ENCODE measurements at regions not wholly inside any gene's neighbourhood (a gene's known extent, or its start where the extent isn't known, plus 50 kb on each side); places are given as distances from the start of the nearest gene placed in this dataset.

DNA sequence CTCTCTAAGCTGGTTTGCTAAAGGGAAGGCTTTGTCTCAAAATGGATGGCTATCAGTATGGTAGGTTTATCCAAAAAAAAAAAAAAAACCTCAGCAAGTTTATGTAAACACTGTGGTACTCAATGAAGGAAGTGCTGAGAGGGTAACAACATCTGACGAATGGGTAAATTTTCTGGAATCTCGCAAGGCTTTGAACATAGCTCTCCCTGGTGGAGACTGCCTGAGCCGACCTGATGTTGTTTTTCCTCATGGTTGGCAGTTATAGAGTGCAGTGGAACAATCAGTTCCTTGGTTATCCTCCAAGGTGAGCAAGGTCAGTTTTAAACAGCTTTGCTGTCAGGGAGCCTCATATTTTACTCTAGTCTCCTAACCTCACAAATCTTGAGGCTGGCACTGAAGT is 94.6 kb downstream of the ZPLD1 start:
- Mint-ChIP-seq H3K27ac (no peak overlapping the region), H3K4me3 (no peak overlapping the region), H3K27me3 (peaks cover 13% of the 10 kb centered on the region), H3K9me3 (no peaks in the 10 kb centered on the region), H3K4me1 (peaks cover 2% of the 10 kb centered on the region), H3K36me3 (ENCODE audit: low read depth) (no peaks in the 10 kb centered on the region)
- CTCF ChIA-PET, result interaction anchor here (0.7 kb wide), 1 partner anchor 173 kb away, joined by 4 read pairs; no protein-coding TSS in a partner anchor
- POLR2A ChIA-PET, result no interaction called here
- no peak for DNase-seq

DNA sequence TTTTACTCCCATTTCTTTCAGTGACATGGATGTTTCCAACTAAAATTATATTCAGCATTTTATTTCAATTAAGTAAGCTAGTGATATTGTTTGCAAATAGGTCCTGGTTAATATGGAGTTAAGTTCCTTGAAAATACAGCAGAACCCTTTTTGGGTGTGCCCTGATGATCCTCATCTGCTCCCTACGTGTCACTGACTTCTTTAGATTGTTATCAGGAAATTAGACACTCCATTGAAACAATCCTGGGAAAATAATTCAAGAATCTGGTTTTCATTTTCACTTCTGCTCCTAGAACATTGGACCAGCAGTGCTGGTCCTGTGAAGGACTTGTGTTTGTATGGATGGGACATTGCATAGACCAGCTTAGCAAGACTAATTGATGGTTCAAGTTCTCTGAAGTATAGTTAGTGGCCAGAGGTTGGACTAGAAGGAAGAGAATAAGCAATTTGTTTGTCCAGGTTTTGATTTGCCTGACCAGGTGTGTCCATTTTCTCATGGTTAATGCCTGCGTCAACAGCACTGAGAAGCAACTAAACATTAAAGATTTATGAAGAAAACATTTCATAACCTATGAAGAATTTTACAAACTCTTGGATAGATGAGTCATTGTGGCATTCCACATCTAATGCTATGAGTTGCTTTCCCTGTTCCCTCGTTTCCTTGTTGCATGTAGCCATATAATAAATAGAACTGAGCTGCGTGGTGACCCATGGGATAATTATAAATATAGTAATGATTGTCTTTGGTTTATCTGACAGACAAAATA is 95.8 kb downstream of the ZPLD1 start:
- Mint-ChIP-seq H3K4me1 (peaks cover 2% of the 10 kb centered on the region), H3K27ac (no peak overlapping the region), H3K36me3 (ENCODE audit: low read depth) (no peaks in the 10 kb centered on the region), H3K27me3 (peaks cover 12% of the 10 kb centered on the region), H3K4me3 (no peak overlapping the region), H3K9me3 (no peaks in the 10 kb centered on the region)
- ChIA-PET POLR2A (no interaction called here), CTCF (no interaction called here)
- no peak for DNase-seq

DNA sequence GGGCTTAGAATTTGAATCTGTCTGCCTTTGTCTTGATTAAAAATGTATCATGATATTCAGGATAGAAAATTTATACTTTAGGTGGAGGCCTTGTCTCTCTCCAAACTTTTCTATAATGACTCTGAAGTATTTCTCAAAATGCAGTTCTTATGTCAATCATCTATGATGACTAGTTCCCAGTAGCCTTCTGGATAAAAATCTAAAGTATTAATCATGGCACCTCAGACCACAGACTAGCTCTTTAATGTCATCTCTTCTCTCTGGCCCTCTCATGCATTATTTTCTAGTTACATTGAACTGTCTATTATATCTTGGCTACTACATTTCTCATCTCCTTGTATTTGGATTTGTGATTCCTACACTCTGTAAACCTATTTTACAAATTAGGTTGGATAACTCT is 96.9 kb downstream of the ZPLD1 start:
- peaks cover 2% of the 10 kb centered on the region for H3K4me1 Mint-ChIP-seq
- CTCF ChIA-PET, result no interaction called here
- H3K36me3 Mint-ChIP-seq (ENCODE audit: low read depth), result no peaks in the 10 kb centered on the region

DNA sequence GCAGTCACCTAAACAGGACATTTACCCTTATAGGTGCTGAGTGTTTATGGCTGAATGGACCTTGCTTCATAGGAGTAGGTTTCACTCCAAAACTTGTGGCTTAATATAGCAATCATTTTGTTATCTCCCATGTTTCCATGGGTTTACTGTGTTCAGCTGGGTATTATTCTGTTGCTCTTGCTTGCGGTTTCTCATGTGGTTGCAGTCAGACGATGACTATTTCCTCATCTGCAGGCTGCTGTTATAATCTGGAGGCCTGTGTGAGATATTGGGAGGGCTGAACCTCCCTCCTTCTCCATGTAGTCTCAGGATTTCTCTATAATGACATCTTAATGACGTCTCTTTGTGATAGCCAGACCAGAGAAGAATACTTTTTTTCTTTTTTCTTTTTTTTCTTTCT is 98.1 kb downstream of the ZPLD1 start:
- CTCF ChIA-PET, result no interaction called here
- POLR2A ChIA-PET, result no interaction called here
- Mint-ChIP-seq H3K9me3 (no peaks in the 10 kb centered on the region), H3K4me1 (peaks cover 2% of the 10 kb centered on the region), H3K4me3 (no peak overlapping the region), H3K36me3 (ENCODE audit: low read depth) (no peaks in the 10 kb centered on the region), H3K27me3 (peaks cover 2% of the 10 kb centered on the region), H3K27ac (no peak overlapping the region)
- peak; percentile 7 for DNase-seq

More for the DNA sequence above, 96.9 kb downstream of the ZPLD1 start:
- H3K27ac Mint-ChIP-seq, result no peak overlapping the region
- H3K27me3 Mint-ChIP-seq, result peaks cover 7% of the 10 kb centered on the region
- POLR2A ChIA-PET, result no interaction called here
- H3K4me3 Mint-ChIP-seq, result no peak overlapping the region
- no peak for DNase-seq
- H3K9me3 Mint-ChIP-seq, result no peaks in the 10 kb centered on the region

DNA sequence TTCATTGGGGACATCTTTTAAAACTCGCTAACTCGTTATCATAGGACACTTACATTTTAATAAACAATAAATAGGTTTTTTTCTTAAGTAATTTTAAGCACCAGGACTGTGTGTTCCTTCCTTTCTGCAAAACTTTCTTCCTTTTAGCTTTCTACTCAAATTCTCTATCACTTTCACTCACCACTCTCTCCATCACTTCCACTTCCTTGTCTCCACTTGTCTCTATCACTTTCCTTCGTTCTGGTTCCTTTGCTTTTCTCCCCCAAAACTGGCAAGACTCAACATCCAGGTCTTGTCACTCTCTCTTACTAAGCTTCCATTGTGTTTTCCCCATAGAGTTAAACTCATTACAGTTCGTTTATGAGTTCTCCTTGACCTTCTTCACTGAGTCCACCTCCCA is 99.0 kb downstream of the ZPLD1 start:
- POLR2A ChIA-PET, result no interaction called here
- CTCF ChIA-PET, result no interaction called here
- peaks cover 2% of the 10 kb centered on the region for H3K27me3 Mint-ChIP-seq
- H3K4me3 Mint-ChIP-seq, result no peak overlapping the region
- no peak overlapping the region for H3K27ac Mint-ChIP-seq
- H3K4me1 Mint-ChIP-seq, result peaks cover 2% of the 10 kb centered on the region
- H3K36me3 Mint-ChIP-seq (ENCODE audit: low read depth), result no peaks in the 10 kb centered on the region
- no peaks in the 10 kb centered on the region for H3K9me3 Mint-ChIP-seq
- no peak for DNase-seq

DNA sequence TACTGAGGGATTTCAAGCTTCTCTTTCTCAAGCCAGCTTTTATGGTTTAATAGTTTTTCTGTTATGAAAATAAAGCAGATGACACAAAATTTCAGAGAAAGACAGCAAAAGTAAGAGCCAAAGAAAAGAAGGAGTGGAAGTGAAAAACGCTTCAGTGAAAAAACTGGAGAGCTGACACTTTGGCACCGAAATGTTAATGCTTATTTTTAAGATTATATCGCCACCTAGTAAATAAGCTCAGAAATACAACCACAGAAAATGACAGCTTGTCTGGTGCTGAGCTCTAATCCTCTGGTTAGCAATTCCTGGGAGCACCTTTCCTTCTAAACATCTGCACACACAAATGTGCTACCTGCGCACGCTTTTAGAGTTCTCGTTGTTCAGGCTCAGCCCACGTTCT is 101.6 kb downstream of the ZPLD1 start:
- H3K27ac Mint-ChIP-seq, result no peak overlapping the region
- POLR2A ChIA-PET, result interaction anchor here (0.6 kb wide), 1 partner anchor 443 kb away, joined by 3 read pairs; no protein-coding TSS in a partner anchor

DNA sequence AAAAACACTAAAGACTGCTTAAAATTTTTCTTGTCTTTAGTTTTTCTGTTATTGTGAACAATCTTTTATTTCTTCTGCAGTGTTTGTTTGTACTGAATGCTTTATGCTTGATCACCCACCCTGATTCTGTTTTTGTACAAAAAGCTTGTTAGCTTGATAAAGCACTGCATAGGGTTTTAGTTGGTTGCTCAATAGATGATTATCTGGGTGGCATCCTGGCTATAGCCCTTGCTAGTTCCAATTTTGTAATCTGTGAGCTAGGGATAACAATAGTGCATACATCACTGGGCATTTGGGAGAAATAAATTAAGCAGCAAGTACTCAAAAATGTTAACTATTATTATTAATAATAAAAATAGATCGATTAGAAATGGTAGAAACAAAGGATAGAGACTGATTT is 102.3 kb downstream of the ZPLD1 start:
- H3K27ac Mint-ChIP-seq, result no peak overlapping the region
- no peak overlapping the region for H3K4me3 Mint-ChIP-seq
- H3K27me3 Mint-ChIP-seq, result peaks cover 6% of the 10 kb centered on the region
- H3K9me3 Mint-ChIP-seq, result no peaks in the 10 kb centered on the region
- DNase-seq, result no peak
- ChIA-PET POLR2A (interaction anchor here (0.6 kb wide), 1 partner anchor 444 kb away, joined by 3 read pairs; no protein-coding TSS in a partner anchor), CTCF (interaction anchor here (2.5 kb wide), 1 partner anchor 308 kb away, joined by 12 read pairs; no protein-coding TSS in a partner anchor)
- H3K4me1 Mint-ChIP-seq, result peaks cover 2% of the 10 kb centered on the region
- H3K36me3 Mint-ChIP-seq (ENCODE audit: low read depth), result no peaks in the 10 kb centered on the region

More for the DNA sequence above, 101.6 kb downstream of the ZPLD1 start:
- H3K36me3 Mint-ChIP-seq (ENCODE audit: low read depth), result no peaks in the 10 kb centered on the region
- peaks cover 2% of the 10 kb centered on the region for H3K4me1 Mint-ChIP-seq
- no peak overlapping the region for H3K4me3 Mint-ChIP-seq
- peaks cover 6% of the 10 kb centered on the region for H3K27me3 Mint-ChIP-seq
- CTCF ChIA-PET, result interaction anchor here (2.5 kb wide), 1 partner anchor 307 kb away, joined by 12 read pairs; no protein-coding TSS in a partner anchor
- no peaks in the 10 kb centered on the region for H3K9me3 Mint-ChIP-seq
- DNase-seq, result no peak

DNA sequence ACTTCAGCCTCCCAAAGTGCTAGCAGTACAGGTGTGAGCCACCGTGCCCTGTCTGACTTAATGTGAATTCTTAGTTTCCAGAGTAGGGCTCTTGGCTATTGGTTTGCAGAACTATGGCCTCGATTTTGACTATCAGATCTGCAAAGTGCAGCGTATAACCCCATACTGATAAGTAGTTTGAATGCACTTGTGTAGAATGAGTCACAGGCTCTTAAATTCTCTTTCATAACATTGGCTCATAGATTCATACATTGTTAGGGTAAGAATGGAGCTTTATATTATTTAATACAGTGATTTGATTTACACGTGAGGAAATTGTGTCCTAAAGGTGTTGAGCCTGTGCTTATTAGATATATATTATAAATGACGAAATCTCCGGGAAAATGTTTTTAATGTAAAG is 109.9 kb downstream of the ZPLD1 start:
- no peak overlapping the region for H3K27ac Mint-ChIP-seq
- H3K27me3 Mint-ChIP-seq, result peaks cover 4% of the 10 kb centered on the region
- ChIA-PET POLR2A (no interaction called here), CTCF (no interaction called here)
- no peaks in the 10 kb centered on the region for H3K4me1 Mint-ChIP-seq
- no peaks in the 10 kb centered on the region for H3K36me3 Mint-ChIP-seq (ENCODE audit: low read depth)
- no peak overlapping the region for H3K4me3 Mint-ChIP-seq
- DNase-seq, result no peak
- no peaks in the 10 kb centered on the region for H3K9me3 Mint-ChIP-seq

DNA sequence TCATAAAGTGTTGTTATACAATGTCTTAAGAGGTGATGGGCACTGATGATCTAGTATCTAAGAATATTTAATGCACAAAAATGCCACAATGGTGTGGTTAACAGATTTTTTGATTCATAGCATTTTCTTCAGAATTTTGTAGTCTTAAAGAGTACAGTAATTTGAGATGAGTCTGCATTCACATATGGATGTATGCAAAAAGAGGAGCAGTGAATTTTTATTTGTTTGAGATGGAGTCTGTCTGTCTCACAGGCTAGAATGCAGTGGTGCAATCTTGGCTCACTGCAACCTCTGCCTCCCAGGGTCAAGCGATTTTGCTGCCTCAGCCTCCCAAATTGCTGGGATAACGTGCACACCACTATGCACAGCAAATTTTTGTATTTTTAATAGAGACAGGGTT is 110.5 kb downstream of the ZPLD1 start:
- H3K27me3 Mint-ChIP-seq, result peaks cover 4% of the 10 kb centered on the region
- ChIA-PET CTCF (no interaction called here), POLR2A (no interaction called here)
- no peak for DNase-seq
- H3K4me1 Mint-ChIP-seq, result no peaks in the 10 kb centered on the region
- no peak overlapping the region for H3K4me3 Mint-ChIP-seq
- H3K36me3 Mint-ChIP-seq (ENCODE audit: low read depth), result no peaks in the 10 kb centered on the region
- no peaks in the 10 kb centered on the region for H3K9me3 Mint-ChIP-seq
- no peak overlapping the region for H3K27ac Mint-ChIP-seq

DNA sequence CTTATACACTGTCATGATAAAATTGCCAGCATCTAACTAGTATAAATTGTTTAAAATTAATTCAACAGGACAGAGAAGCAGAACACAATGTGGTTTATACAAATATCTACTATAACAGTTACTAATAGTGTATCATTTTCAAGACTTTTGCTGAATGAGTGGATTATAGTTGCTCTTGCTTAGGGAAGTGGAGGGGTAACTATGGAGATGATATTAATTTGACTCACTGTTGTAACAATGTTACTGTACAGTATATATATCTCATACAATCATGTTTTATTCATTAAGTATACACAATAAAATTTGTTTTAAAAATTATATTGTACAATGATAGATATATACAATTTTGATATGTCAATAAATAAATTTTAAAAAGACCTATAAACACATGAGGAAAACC is 119.1 kb downstream of the ZPLD1 start:
- Mint-ChIP-seq H3K27ac (no peak overlapping the region), H3K4me3 (no peak overlapping the region), H3K9me3 (no peaks in the 10 kb centered on the region), H3K36me3 (ENCODE audit: low read depth) (no peaks in the 10 kb centered on the region), H3K27me3 (peaks cover 2% of the 10 kb centered on the region), H3K4me1 (no peaks in the 10 kb centered on the region)
- DNase-seq, result no peak
- ChIA-PET CTCF (no interaction called here), POLR2A (no interaction called here)

DNA sequence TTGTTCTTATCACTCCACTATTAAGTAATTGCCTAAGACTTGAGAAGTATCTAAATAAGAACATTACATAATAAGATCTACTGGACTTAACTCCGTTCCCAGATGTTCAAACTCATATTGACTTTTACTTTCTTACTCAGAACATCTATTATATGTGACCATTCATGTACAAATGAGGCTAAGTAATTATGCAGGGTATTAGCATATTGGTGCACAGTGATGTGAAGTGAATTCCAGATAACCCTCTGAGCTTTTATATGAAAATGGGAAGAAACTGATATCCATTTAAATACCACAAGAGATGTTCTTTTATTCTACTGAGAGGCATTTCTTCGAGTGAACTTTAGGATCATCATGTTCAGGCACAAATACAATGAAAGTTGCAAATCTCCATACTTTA is 135.7 kb downstream of the ZPLD1 start:
- peaks cover under 1% of the 10 kb centered on the region for H3K9me3 Mint-ChIP-seq
- ChIA-PET POLR2A (no interaction called here), CTCF (no interaction called here)
- no peaks in the 10 kb centered on the region for H3K36me3 Mint-ChIP-seq (ENCODE audit: low read depth)
- no peak overlapping the region for H3K4me3 Mint-ChIP-seq
- H3K27ac Mint-ChIP-seq, result no peak overlapping the region
- DNase-seq, result no peak
- peaks cover 2% of the 10 kb centered on the region for H3K27me3 Mint-ChIP-seq
- H3K4me1 Mint-ChIP-seq, result no peaks in the 10 kb centered on the region

DNA sequence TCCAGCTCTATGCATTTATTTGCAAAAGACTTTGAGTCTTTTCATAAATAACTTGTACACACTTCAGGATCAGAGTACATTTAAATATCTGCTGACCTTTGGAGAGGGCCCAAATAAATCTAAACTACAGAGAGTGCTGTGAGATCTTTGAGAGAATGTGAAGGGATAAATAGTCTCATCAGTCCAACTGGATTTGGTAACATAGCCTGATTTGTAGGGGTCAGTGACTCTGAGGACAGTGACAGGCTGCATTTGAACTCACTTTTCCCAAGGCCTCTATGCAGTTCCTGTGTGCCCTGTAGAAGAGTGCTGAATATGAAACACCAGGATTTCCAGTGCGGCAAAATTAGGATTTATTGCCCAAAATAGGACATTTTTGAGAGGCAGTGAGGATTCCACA is 136.2 kb downstream of the ZPLD1 start:
- Mint-ChIP-seq H3K4me1 (no peaks in the 10 kb centered on the region), H3K27me3 (peaks cover 2% of the 10 kb centered on the region), H3K9me3 (no peaks in the 10 kb centered on the region), H3K4me3 (no peak overlapping the region), H3K36me3 (ENCODE audit: low read depth) (no peaks in the 10 kb centered on the region), H3K27ac (no peak overlapping the region)
- CTCF ChIA-PET, result no interaction called here
- DNase-seq, result no peak
- POLR2A ChIA-PET, result no interaction called here

DNA sequence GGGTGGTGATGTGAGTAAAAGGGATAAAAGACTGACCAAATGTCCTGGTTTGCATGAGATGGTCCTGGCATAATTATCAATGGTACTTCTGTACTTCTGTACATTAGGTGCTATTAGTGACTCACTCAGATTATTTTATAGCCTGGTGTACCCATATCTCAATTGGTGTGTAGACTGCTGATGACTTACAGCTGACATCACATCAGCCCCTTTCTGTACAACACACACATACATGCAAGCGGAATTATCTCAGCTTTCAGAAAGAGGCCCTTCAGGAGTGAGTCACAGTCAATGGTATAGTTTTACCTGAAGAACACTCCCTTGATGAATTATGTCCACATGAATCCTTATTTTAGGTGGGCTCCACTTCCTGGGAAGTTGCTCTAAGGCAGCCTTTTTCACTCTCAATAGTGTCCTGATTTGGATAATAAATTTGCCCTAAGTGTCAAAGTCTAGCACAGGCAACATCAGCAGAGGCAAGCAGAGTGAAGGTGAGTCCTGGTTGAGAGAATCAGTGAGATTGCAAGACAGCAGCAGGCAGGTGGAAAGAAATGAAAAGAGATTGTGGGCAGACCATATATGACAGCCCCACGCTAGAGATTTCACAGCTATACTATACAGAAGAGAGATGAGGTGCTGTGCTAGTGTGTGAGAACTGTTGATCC is 137.0 kb downstream of the ZPLD1 start:
- ChIA-PET POLR2A (no interaction called here), CTCF (no interaction called here)
- no peaks in the 10 kb centered on the region for H3K9me3 Mint-ChIP-seq

More for the DNA sequence above, 137.0 kb downstream of the ZPLD1 start:
- no peak overlapping the region for H3K27ac Mint-ChIP-seq
- H3K4me3 Mint-ChIP-seq, result no peak overlapping the region
- no peaks in the 10 kb centered on the region for H3K4me1 Mint-ChIP-seq
- no peak for DNase-seq
- peaks cover 2% of the 10 kb centered on the region for H3K27me3 Mint-ChIP-seq
- no peaks in the 10 kb centered on the region for H3K36me3 Mint-ChIP-seq (ENCODE audit: low read depth)

All from activated CD4-positive, alpha-beta T cell treated with anti-CD3 and anti-CD28 coated beads, Interleukin-2, amount 10 ng/mL, durations not matched to agents 7 days and 5 days (primary cell).